VCaP (cell line): ENCODE measurements at regions not wholly inside any gene's neighbourhood (a gene's known extent, or its start where the extent isn't known, plus 50 kb on each side); places are given as distances from the start of the nearest gene placed in this dataset.

Experiments
- H3K27ac ChIP-seq: fragments of 450-650 bp; 2 replicates; pipeline ENCODE4 v1.5.1; 2017
- TF ChIP-seq, protein P1 (sequence below): fragments of 450-650 bp; conservative IDR thresholded peaks from 2 replicates; pipeline ENCODE4 v1.5.1; 2017; ENCODE audit warnings: mild to moderate bottlenecking, moderate library complexity

DNA sequence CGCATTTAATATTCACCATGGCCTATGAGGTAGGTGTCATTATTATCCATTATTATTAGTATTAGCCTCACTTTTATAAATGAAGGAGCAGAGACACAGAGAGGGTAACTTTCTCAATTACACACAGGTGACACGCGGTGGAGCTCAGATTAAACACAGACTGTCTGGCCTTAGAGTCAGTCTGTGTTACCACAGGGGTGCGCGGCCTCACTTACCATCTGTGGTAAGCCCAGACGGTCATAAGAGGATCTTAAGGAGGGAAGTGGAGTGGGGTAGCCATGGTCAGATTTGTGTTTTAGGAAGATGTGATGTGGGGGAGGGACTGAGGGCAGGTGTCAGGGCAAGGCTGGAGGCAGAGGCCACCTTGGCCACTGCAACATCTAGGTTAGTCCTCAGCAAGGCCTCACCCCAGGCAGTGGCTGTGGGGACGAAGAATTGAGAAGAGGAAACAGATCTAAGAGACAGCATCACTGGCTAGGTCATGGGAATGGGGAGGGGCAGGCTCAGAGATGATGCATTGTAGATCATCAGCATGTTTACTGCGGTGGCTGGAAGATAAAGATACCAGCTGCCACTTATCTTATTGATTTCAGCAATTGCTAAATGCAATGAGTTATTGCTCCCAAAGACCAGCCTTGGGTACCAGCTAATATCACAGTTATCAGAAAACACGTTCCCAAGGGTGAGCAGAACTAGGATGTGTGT lies 67.1 kb downstream of the SERPINA3 start:
- TF ChIP-seq, protein P1, sequence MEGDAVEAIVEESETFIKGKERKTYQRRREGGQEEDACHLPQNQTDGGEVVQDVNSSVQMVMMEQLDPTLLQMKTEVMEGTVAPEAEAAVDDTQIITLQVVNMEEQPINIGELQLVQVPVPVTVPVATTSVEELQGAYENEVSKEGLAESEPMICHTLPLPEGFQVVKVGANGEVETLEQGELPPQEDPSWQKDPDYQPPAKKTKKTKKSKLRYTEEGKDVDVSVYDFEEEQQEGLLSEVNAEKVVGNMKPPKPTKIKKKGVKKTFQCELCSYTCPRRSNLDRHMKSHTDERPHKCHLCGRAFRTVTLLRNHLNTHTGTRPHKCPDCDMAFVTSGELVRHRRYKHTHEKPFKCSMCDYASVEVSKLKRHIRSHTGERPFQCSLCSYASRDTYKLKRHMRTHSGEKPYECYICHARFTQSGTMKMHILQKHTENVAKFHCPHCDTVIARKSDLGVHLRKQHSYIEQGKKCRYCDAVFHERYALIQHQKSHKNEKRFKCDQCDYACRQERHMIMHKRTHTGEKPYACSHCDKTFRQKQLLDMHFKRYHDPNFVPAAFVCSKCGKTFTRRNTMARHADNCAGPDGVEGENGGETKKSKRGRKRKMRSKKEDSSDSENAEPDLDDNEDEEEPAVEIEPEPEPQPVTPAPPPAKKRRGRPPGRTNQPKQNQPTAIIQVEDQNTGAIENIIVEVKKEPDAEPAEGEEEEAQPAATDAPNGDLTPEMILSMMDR = no peak
- H3K27ac ChIP-seq = no peak overlapping the region

DNA sequence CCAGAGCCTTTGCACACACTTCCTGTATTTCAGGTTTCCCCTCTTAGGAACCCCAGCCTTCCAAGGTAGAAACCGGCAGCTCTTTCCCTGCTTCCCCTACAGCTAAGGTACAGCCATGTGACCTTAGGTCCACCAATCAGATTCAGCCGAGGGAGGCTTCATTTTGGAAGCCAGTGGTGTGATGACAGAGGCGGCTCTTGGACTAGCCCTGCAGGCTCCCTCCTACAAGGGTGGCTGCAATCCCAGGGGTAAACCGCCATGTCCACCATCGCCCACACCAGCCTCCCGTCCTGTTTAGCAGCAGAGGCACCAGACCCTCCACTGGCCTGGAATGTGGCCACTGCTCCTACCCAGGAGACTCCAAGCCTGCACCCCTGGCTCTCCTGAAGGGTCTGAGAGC lies 65.6 kb downstream of the SERPINA3 start:
- H3K27ac ChIP-seq = no peak overlapping the region
- TF ChIP-seq, protein P1 = no peak

DNA sequence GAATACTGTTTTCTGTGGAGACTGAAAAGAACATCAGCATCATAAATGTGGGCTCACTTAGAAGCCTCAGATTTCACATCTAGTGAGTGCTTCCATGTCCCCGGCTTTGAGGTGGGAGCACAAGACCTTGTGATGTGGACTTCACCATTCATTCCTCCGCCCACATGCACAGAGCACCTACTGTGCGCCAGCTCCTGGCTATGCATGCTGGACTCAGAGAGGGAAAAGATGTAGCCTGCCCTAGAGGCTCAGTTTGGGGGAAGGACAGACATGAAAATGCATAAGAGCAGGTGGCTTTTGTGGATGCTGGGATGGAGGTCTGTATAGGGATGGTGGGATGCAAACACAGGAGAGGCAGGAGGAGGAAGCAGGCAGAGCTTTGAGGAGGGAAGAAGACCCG lies 65.0 kb downstream of the SERPINA3 start:
- TF ChIP-seq, protein P1 = no peak
- no peak overlapping the region for H3K27ac ChIP-seq

DNA sequence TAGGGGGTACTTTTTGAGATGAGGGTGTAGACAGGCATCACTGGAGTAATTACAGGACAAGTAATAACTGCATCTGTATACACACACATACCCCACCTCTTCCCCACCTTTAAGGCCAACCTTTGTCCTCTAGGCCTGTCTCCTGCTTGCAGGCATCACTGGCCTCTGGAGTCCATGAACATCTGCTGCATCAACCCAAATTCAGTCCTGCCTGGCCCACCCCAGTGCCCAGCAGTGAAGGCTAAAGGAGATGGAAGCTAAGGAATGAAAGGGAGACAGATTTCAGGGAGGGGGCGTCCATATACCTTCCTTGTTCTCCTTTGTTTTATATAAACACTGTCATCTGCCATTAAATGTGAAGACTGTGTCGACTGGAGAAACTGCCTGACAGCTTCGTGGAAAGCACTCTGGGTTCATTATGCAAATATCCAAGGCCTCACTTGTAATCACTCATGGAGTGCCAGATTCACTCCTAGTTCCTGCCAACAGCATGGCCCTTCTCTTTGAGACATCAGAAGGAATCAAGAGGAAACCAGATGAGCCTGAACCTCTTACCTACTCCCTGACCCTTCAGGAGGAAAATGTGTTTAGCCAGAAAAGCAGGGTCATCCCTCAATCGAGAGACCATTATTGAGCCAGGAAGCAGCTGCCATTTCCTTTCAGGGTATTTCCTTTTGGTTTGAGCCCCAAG lies 64.4 kb downstream of the SERPINA3 start:
- H3K27ac ChIP-seq = no peak overlapping the region
- TF ChIP-seq, protein P1 = no peak

DNA sequence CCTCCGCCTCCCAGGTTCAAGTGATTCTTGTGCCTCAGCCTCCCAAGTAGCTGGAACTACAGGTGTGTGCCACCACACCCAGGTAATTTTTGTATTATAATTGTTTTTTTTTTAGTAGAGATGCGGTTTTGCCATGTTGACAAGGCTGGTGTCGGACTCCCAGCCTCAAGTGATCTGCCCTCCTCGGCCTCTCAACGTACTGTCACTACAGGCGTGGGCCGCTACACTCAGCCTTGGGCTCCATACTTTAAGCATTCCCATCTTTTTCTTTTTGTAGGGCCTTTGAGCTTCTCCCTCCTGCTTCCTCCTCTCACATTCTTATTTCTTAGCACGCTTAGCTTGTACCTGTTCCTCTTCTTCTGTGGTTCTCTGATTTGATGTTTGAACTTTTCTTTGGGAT lies 62.8 kb downstream of the SERPINA3 start:
- TF ChIP-seq, protein P1 = no peak
- no peak overlapping the region for H3K27ac ChIP-seq

DNA sequence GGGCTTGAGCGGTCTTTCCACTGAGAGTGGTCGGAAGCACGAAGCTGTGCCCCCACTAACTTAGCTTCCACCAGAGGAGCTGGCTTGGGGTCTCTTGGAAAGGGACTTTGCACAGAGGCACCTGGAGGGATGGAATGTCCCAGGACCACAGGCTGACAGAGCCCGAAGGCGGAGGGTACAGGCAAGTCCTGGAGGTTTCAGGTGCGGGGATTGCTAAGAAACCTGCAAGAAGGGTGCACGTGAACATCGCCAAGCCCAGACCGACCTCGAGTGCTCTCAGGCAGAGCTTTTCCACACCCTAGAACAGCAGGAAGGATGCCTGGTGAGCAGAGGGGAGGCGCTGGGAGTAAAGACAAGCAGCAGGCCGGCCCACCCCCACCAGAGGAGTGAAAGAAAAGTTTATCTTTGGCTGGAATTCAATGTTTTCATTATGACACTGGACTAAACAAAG lies 61.6 kb downstream of the SERPINA3 start:
- H3K27ac ChIP-seq = no peak overlapping the region
- TF ChIP-seq, protein P1 = no peak
